GM12873 (cell line): ENCODE measurements at regions not wholly inside any gene's neighbourhood (a gene's known extent, or its start where the extent isn't known, plus 50 kb on each side); places are given as distances from the start of the nearest gene placed in this dataset.

Experiments used
- CTCF ChIP-seq: IDR thresholded peaks from 2 replicates; pipeline ENCODE4 v1.5.1; 2012; ENCODE audit warnings: low read depth, mild to moderate bottlenecking, moderate library complexity, low read length, control low read depth; ENCODE audit not compliant: insufficient read depth; ENCODE audit errors: missing control alignments

GRCh38 chr2:219792446-219792845 lies 165.0 kb downstream of the SLC4A3 start:
- no peak for TF ChIP-seq CTCF

- TF ChIP-seq CTCF = no peak
Measured at GRCh38 chr2:219798430-219798829, 171.0 kb downstream of the SLC4A3 start.

GRCh38 chr2:219803294-219803693 lies 175.9 kb downstream of the SLC4A3 start:
- TF ChIP-seq CTCF = no peak

- TF ChIP-seq CTCF = no peak
Measured at GRCh38 chr2:219810895-219811294, 183.5 kb downstream of the SLC4A3 start.

GRCh38 chr2:219812672-219813071 lies 185.2 kb downstream of the SLC4A3 start:
- no peak for TF ChIP-seq CTCF

- TF ChIP-seq CTCF = no peak
Measured at GRCh38 chr2:219820767-219821166, 193.3 kb downstream of the SLC4A3 start.

- no peak for TF ChIP-seq CTCF
Measured at GRCh38 chr2:219823574-219823973, 196.1 kb downstream of the SLC4A3 start.
